ENCODE measurements at regions not wholly inside any gene's neighbourhood (a gene's known extent, or its start where the extent isn't known, plus 50 kb on each side); places are given as distances from the start of the nearest gene placed in this dataset.

DNA sequence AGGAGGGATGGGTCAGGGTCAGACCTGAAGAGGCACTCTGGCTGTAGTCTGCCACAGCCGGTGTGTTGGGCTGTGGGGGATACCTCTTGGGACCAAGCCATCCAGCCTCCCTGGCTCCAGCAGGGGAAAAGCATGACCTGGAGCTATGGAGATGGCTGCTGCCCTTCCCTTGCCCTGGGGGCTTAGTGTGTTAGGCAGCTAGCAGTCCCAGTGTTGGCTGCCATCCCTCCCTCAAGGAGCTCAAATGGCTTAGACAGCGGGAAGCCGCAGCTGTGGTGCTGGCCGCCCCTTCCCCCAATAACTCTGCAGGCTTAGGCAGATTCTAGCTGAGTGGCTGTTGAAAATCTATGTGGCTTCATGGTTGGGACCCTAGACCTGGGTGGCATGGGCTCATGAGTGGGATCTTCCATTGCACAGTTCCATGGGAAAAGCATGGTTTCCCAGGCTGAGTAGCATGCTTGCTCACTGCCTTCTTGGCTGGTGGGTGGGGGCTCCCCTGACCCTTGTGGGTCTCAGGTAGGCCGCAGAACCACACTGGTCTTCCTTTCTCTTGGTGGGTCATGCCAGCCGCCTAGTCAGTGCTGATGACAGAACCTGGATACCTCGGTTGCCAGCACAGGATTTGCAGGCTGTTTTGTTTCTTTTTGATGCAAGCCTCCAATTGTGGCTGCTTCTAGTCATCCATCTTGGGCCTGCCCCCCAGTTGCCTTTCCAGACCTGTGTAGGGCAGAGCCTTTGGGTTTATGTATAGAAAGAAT is 69.0 kb upstream of the AHI1 start:
- no peaks in the 10 kb centered on the region for H3K79me2 ChIP-seq (replicated peaks; ENCODE audit: insufficient read depth)
- no peaks in the 10 kb centered on the region for H4K20me1 ChIP-seq (replicated peaks; ENCODE audit: insufficient read depth)
- H3K9me2 ChIP-seq (ENCODE audit: insufficient read depth): peaks cover 12% of the 10 kb centered on the region; the same call in 1 of the 2 replicates
- H3K27ac ChIP-seq (ENCODE audit: low read depth): no peak overlapping the region
- H3K36me3 Mint-ChIP-seq (ENCODE audit: low read depth): no peaks in the 10 kb centered on the region
- ATAC-seq: no peak
- H3F3A ChIP-seq (replicated peaks; ENCODE audit: low read depth): no peaks in the 10 kb centered on the region
- H3K27me3 Mint-ChIP-seq (ENCODE audit: insufficient read depth, low read depth, poor library complexity): peaks cover 7% of the 10 kb centered on the region
- H2AFZ ChIP-seq: no peak overlapping the region
- H3K9me3 Mint-ChIP-seq: no peaks in the 10 kb centered on the region; the same call in 2 of the 3 replicates
- 0 out of 3 replicates have a peak, but pooled peaks cover 3% of the 10 kb centered on the region for H3K4me1 Mint-ChIP-seq
- H3K4me2 ChIP-seq: no peak overlapping the region
- no peak for DNase-seq (ENCODE audit: low spot score)
- H3K27ac Mint-ChIP-seq: no peak overlapping the region
- no peaks in the 10 kb centered on the region for H3K4me1 ChIP-seq (ENCODE audit: insufficient read depth)
- no peaks in the 10 kb centered on the region for H3K36me3 ChIP-seq (ENCODE audit: insufficient read depth)
- no peak for TF ChIP-seq JUNB (IDR thresholded peaks at IDR 0.05; ENCODE audit: unreplicated experiment)
- TF ChIP-seq CREB1 (CRISPR knock-in tag; IDR thresholded peaks at IDR 0.05; ENCODE audit: low read depth): no peak
- no peak for TF ChIP-seq EZH2 (IDR thresholded peaks at IDR 0.05; ENCODE audit: low read depth, unreplicated experiment)
- TF ChIP-seq CTCF (conservative IDR thresholded peaks at IDR 0.05; ENCODE audit: low read depth in 2 of 2): no peak
- TF ChIP-seq NANOG (IDR thresholded peaks at IDR 0.05; ENCODE audit: borderline replicate concordance): no peak
- no peak for TF ChIP-seq EZH2phosphoT487 (IDR thresholded peaks at IDR 0.05; ENCODE audit: unreplicated experiment)
- TF ChIP-seq POLR2AphosphoS5 (IDR thresholded peaks at IDR 0.05; ENCODE audit: low read depth): no peak
- TF ChIP-seq ZNF114 (CRISPR knock-in tag; IDR thresholded peaks at IDR 0.05): no peak
- no peak for TF ChIP-seq ZNF331 (CRISPR knock-in tag; IDR thresholded peaks at IDR 0.05; ENCODE audit: low read depth)
- TF ChIP-seq, protein P1, sequence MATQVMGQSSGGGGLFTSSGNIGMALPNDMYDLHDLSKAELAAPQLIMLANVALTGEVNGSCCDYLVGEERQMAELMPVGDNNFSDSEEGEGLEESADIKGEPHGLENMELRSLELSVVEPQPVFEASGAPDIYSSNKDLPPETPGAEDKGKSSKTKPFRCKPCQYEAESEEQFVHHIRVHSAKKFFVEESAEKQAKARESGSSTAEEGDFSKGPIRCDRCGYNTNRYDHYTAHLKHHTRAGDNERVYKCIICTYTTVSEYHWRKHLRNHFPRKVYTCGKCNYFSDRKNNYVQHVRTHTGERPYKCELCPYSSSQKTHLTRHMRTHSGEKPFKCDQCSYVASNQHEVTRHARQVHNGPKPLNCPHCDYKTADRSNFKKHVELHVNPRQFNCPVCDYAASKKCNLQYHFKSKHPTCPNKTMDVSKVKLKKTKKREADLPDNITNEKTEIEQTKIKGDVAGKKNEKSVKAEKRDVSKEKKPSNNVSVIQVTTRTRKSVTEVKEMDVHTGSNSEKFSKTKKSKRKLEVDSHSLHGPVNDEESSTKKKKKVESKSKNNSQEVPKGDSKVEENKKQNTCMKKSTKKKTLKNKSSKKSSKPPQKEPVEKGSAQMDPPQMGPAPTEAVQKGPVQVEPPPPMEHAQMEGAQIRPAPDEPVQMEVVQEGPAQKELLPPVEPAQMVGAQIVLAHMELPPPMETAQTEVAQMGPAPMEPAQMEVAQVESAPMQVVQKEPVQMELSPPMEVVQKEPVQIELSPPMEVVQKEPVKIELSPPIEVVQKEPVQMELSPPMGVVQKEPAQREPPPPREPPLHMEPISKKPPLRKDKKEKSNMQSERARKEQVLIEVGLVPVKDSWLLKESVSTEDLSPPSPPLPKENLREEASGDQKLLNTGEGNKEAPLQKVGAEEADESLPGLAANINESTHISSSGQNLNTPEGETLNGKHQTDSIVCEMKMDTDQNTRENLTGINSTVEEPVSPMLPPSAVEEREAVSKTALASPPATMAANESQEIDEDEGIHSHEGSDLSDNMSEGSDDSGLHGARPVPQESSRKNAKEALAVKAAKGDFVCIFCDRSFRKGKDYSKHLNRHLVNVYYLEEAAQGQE (IDR thresholded peaks at IDR 0.05; ENCODE audit: unreplicated experiment): no peak
- TF ChIP-seq, protein P2, sequence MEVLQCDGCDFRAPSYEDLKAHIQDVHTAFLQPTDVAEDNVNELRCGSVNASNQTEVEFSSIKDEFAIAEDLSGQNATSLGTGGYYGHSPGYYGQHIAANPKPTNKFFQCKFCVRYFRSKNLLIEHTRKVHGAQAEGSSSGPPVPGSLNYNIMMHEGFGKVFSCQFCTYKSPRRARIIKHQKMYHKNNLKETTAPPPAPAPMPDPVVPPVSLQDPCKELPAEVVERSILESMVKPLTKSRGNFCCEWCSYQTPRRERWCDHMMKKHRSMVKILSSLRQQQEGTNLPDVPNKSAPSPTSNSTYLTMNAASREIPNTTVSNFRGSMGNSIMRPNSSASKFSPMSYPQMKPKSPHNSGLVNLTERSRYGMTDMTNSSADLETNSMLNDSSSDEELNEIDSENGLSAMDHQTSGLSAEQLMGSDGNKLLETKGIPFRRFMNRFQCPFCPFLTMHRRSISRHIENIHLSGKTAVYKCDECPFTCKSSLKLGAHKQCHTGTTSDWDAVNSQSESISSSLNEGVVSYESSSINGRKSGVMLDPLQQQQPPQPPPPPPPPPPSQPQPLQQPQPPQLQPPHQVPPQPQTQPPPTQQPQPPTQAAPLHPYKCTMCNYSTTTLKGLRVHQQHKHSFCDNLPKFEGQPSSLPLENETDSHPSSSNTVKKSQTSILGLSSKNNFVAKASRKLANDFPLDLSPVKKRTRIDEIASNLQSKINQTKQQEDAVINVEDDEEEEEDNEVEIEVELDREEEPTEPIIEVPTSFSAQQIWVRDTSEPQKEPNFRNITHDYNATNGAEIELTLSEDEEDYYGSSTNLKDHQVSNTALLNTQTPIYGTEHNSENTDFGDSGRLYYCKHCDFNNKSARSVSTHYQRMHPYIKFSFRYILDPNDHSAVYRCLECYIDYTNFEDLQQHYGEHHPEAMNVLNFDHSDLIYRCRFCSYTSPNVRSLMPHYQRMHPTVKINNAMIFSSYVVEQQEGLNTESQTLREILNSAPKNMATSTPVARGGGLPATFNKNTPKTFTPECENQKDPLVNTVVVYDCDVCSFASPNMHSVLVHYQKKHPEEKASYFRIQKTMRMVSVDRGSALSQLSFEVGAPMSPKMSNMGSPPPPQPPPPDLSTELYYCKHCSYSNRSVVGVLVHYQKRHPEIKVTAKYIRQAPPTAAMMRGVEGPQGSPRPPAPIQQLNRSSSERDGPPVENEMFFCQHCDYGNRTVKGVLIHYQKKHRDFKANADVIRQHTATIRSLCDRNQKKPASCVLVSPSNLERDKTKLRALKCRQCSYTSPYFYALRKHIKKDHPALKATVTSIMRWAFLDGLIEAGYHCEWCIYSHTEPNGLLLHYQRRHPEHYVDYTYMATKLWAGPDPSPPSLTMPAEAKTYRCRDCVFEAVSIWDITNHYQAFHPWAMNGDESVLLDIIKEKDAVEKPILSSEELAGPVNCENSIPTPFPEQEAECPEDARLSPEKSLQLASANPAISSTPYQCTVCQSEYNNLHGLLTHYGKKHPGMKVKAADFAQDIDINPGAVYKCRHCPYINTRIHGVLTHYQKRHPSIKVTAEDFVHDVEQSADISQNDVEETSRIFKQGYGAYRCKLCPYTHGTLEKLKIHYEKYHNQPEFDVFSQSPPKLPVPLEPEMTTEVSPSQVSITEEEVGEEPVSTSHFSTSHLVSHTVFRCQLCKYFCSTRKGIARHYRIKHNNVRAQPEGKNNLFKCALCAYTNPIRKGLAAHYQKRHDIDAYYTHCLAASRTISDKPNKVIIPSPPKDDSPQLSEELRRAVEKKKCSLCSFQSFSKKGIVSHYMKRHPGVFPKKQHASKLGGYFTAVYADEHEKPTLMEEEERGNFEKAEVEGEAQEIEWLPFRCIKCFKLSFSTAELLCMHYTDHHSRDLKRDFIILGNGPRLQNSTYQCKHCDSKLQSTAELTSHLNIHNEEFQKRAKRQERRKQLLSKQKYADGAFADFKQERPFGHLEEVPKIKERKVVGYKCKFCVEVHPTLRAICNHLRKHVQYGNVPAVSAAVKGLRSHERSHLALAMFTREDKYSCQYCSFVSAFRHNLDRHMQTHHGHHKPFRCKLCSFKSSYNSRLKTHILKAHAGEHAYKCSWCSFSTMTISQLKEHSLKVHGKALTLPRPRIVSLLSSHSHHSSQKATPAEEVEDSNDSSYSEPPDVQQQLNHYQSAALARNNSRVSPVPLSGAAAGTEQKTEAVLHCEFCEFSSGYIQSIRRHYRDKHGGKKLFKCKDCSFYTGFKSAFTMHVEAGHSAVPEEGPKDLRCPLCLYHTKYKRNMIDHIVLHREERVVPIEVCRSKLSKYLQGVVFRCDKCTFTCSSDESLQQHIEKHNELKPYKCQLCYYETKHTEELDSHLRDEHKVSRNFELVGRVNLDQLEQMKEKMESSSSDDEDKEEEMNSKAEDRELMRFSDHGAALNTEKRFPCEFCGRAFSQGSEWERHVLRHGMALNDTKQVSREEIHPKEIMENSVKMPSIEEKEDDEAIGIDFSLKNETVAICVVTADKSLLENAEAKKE (CRISPR knock-in tag; IDR thresholded peaks at IDR 0.05): no peak
- no peak for TF ChIP-seq ETS1 (IDR thresholded peaks at IDR 0.05)
- no peak for TF ChIP-seq STAT1 (IDR thresholded peaks at IDR 0.05; ENCODE audit: unreplicated experiment)
- no peak overlapping the region for H3K4me3 ChIP-seq
- H3K27me3 ChIP-seq (ENCODE audit: insufficient read depth): no peaks in the 10 kb centered on the region
- H3K4me3 Mint-ChIP-seq: no peak overlapping the region

Measured in GM23338 (cell line).